Mesodermal cell (in vitro differentiated cells): ENCODE measurements at regions not wholly inside any gene's neighbourhood (a gene's known extent, or its start where the extent isn't known, plus 50 kb on each side); places are given as distances from the start of the nearest gene placed in this dataset.
"Not testable (repeated sequence)": the region's sequence is repeated elsewhere in the genome, so short reads cannot be mapped to it uniquely, and the experiment has no call there.

Experiments used
- H3K27ac ChIP-seq: 2 replicates; pipeline ENCODE4 v1.7.0; 2013; ENCODE audit warnings: mild to moderate bottlenecking, low read depth, low read length, moderate library complexity; ENCODE audit not compliant: severe bottlenecking
- H3K36me3 ChIP-seq: 2 replicates; pipeline ENCODE4 v1.7.1; 2013; ENCODE audit warnings: mild to moderate bottlenecking, low read length, moderate library complexity; ENCODE audit not compliant: control insufficient read depth, insufficient read depth
- H3K4me1 ChIP-seq: one replicate; pipeline ENCODE4 v1.7.1; 2013; ENCODE audit warnings: mild to moderate bottlenecking, low read length; ENCODE audit not compliant: insufficient read depth, control insufficient read depth, poor library complexity, severe bottlenecking
- H3K4me3 ChIP-seq: 2 replicates; pipeline ENCODE4 v1.7.0; 2013; ENCODE audit warnings: low read length, control low read depth, mild to moderate bottlenecking; ENCODE audit not compliant: insufficient read depth, poor library complexity, severe bottlenecking; ENCODE audit errors: extremely low read depth
- H3K9me3 ChIP-seq: 2 replicates; pipeline ENCODE4 v1.7.1; 2013; ENCODE audit warnings: mild to moderate bottlenecking, low read length, moderate library complexity; ENCODE audit not compliant: control insufficient read depth
- WGBS, 2 experiments: methylation state at CpG; one replicate each; pipeline ENCODE4 v1.1.5; 2013; ENCODE audit warnings: missing lambda C conversion rate in 2 of 2; ENCODE audit not compliant: insufficient coverage in 2 of 2; 5-methylcytosine and 5-hydroxymethylcytosine counted together

DNA sequence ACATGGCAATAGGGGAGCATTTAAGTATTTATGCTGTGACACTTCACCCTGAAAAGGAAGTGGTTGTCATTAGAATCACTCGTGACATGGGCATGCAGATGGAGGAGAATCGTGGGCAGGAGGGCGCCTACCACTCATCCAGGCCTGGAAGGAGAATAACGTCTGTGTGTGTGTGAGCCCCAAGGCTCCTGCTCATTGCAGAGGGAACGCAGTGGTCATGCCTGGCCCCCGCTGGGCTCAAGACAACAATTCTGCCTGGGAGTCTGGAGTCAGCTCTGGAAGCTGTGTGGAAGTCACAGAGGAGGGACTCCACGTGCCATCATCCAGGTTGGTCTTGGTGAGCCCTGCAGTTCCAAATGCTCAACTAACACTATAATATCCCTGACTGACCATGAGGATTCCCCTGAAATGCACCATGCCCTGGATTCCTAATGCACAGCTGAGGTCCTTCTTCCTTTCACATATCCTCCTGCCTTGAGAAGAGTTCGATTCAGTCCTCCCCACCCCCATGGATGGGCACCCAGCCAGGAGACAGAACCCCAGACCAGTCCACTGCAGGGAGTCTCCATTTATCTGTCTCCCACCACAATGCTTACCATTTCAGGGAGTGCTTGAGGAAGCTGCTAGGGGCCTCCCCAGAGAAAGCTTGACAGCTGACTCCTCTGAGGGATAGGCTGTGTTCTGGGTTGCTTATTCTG is 446.9 kb upstream of the B3GAT1 start:
- no peak overlapping the region for H3K27ac ChIP-seq
- H3K36me3 ChIP-seq, result no peaks in the 10 kb centered on the region
- peaks cover 5% of the 10 kb centered on the region for H3K4me1 ChIP-seq
- no peak overlapping the region for H3K4me3 ChIP-seq
- WGBS, 2 experiments, result 86 to 95% methylated on average over 6 to 8 of the region's 8 CpGs
- no peaks in the 10 kb centered on the region for H3K9me3 ChIP-seq

GRCh38 chr11:134857035-134857434 is 445.0 kb upstream of the B3GAT1 start:
- H3K4me1 ChIP-seq, result no peaks in the 10 kb centered on the region
- H3K27ac ChIP-seq, result no peak overlapping the region
- whole genome bisulfite sequencing, 2 experiments, result 76 to 84% methylated on average over 3 of the region's 4 CpGs
- H3K36me3 ChIP-seq, result no peaks in the 10 kb centered on the region
- no peaks in the 10 kb centered on the region for H3K9me3 ChIP-seq
- no peak overlapping the region for H3K4me3 ChIP-seq

GRCh38 chr11:134856056-134856971 is 444.3 kb upstream of the B3GAT1 start:
- Histone ChIP-seq H3K4me3 (no peak overlapping the region), H3K9me3 (no peaks in the 10 kb centered on the region), H3K36me3 (no peaks in the 10 kb centered on the region), H3K27ac (no peak overlapping the region), H3K4me1 (no peaks in the 10 kb centered on the region)
- WGBS, 2 experiments, result 81 to 85% methylated on average over 13 of the region's 14 CpGs

DNA sequence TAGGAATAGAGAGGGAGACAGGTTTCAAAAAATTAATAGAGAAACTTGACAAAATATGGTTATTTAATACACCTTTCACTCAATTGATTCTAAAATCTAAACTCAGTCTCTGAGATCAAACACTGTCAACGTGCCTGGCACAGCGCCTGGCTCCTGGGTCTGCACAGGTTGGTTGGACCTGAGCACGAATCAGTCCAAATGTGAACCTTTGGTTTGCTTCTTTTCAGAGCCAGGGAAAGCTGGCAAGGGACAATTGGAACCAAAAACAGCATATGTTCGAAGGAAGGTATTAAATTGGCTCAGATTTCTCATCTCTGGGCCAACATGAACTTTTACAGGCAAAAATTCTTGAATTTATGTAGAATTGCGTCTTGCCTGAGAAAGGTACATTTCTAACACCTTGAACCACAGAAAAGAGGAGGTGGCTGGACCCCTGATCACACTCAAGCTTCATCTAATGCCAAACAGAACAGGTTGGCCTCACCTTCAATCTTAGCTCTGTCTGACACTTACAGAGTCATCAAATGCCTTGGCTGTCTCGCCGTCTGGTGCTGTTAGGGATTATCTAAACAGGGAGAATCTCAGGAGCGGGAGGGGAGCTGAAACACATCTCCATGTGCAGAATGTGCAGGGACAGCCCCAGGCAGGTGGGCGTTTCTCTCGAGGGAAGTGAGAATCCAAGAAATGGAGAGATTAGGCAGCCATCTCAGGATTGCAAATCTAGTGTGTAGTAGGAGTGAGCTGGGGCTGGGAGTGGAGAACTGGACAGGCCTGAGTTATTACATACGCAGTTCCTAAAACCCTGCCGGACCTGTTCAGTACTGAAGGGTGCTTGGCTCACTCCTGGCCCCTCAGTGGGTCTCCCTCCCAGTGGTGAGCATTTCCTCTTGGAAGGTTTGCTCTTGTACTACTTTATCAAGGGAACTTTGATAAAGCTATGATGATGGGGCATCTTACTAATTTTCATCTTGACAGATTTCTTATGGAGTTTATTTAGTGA is 442.2 kb upstream of the B3GAT1 start:
- no peak overlapping the region for H3K27ac ChIP-seq
- H3K9me3 ChIP-seq, result no peaks in the 10 kb centered on the region
- no peaks in the 10 kb centered on the region for H3K36me3 ChIP-seq
- WGBS, 2 experiments, result 88% methylated on average over 9 to 12 of the region's 12 CpGs
- H3K4me1 ChIP-seq, result no peaks in the 10 kb centered on the region
- no peak overlapping the region for H3K4me3 ChIP-seq

DNA sequence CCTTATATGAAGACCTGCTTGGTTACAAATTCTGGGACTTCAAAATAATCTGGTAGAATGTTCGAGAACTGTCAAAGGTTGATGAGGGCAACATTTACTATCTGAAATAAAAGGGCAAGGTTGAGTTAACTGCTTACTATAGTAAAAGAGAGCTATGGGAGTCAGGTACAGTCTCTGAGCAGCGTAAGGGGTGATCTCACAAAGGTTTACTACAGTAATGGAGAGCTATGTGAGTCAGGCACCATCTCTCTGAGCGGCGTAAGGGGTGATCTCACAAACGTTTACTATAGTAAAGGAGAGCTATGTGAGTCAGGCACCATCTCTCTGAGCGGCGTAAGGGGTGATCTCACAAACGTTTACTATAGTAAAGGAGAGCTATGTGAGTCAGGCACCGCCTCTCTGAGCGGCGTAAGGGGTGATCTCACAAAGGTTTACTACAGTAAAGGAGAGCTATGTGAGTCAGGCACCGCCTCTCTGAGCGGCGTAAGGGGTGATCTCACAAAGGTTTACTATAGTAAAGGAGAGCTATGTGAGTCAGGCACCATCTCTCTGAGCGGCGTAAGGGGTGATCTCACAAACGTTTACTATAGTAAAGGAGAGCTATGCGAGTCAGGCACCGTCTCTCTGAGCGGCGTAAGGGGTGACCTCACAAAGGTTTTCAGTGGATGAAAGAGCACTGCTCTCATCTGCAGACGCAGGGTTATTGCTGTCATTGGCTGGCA is 439.6 kb upstream of the B3GAT1 start:
- H3K9me3 ChIP-seq, H3K4me3 ChIP-seq, H3K27ac ChIP-seq, H3K36me3 ChIP-seq, H3K4me1 ChIP-seq: not testable (repeated sequence)
- 80 to 93% methylated on average over 9 to 15 of the region's 22 CpGs for WGBS, 2 experiments

DNA sequence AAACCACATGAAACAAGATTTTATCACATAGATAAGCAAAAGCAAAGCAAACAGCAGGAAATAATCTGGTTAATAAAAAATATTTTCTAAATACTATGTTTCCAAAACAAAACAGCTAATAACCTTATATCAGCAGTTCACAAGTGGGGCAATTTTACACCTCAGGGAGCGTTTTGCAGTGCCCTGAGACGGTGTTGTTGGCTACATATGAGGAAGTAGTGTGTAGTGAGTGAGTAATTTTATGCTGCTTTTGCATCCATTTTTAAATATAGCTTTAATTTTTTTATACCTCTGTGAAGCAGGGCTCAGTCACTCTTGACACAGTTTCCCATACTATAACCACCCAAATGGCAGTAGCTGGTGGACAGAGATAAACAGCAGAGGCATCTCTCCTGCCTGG is 438.5 kb upstream of the B3GAT1 start:
- H3K27ac ChIP-seq, result no peak overlapping the region
- H3K4me1 ChIP-seq, result no peaks in the 10 kb centered on the region
- WGBS, 2 experiments, result no CpG with 5 or more reads among the region's 2 CpGs
- H3K36me3 ChIP-seq, result no peaks in the 10 kb centered on the region
- H3K4me3 ChIP-seq, result no peak overlapping the region
- H3K9me3 ChIP-seq, result no peaks in the 10 kb centered on the region

DNA sequence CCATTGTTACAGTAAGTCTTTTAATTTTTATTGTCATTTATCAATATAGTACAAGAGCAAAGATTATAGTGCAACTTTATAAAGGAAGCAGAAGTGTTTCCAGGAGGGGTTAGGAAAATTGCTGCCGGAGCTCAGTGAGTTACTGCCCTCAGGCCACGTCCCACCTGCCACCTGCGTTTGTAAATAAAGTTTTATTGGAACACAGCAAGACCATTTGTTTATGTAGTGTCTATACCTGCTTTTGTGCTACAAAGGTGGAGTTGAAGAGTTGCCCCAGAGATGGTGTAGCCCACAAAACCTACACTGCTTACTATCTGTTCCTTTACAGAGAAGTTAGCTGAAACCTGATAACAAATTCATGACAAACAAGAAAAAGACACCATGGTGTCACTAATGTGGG is 437.8 kb upstream of the B3GAT1 start:
- no peak overlapping the region for H3K4me3 ChIP-seq
- 96 to 100% methylated on average over 3 of the region's 3 CpGs for WGBS, 2 experiments
- no peaks in the 10 kb centered on the region for H3K36me3 ChIP-seq
- H3K4me1 ChIP-seq, result no peaks in the 10 kb centered on the region
- H3K9me3 ChIP-seq, result no peaks in the 10 kb centered on the region
- no peak overlapping the region for H3K27ac ChIP-seq

DNA sequence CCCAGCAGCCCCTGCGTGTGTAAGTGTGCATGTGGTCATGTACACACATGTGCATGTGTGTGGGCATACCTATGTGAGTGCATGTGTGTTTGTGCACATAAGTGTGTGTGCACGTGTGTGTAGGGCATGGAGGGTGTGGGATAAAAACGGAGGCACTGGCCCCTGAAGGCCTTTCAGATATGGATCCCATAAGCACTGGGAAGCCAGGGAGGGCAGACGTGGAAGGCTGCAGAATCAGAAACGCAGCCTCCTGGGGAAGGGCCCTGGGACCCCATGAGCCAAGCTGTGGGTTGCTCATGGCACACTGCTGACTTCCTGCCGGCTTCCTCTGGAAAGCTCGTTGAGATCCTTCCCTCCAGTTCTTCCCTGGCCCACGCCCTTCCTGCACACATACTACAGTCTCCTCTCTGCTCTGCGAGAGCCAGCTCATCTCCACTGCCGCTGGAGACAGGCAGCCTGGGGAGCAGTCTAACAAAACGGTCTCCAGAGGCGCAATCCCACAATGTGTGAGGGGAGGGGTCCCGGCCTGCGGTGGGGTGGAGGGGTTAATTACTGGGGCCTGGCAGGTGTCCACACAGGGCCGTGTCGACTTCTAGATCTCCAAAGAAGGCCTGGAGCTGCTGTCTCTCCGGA is 435.2 kb upstream of the B3GAT1 start:
- WGBS, 2 experiments, result 83 to 85% methylated on average over 13 to 16 of the region's 17 CpGs
- Histone ChIP-seq H3K4me1 (no peaks in the 10 kb centered on the region), H3K36me3 (no peaks in the 10 kb centered on the region), H3K9me3 (no peaks in the 10 kb centered on the region), H3K4me3 (no peak overlapping the region), H3K27ac (no peak overlapping the region)

DNA sequence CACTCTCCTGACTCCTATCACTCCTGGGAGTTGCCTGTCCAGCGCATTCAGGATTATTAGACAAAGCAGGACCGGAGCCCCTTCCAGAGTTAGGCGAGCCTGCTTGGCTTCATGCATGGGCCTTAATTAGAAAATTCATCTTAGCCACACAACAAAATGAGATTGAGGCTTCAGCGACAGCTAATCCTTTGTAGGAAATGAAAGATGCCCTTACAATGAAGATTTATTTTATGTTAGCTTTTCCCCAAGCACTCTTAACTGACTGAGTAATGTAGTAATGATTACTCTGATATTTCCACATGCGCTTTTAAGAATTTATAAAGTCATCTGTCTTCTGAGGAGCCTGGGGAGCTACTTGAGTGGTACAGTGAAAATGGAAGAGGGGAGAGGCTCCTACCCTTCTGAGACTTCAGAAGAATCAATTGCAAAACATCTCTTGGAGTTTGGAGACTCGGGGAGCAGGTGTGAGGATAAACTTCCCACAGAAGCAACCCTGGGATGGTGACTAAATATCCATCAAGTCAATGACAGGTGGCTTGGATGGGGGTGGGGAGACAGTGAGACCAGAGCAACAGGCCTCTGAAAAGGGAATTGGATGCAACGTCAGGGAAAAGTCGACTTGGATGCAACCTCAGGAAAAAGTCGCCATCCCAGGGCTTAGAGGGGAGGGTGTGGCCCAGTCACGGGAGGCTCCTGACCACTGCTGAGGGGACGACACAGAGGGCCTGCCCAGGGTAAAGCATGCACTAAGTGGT is 434.5 kb upstream of the B3GAT1 start:
- H3K27ac ChIP-seq, result no peak overlapping the region
- H3K9me3 ChIP-seq, result no peaks in the 10 kb centered on the region
- no peaks in the 10 kb centered on the region for H3K4me1 ChIP-seq
- H3K4me3 ChIP-seq, result no peak overlapping the region
- WGBS, 2 experiments, result 87 to 89% methylated on average over 7 to 8 of the region's 11 CpGs
- H3K36me3 ChIP-seq, result no peaks in the 10 kb centered on the region
